NCI-H774 (cell line): ENCODE measurements at regions not wholly inside any gene's neighbourhood (a gene's known extent, or its start where the extent isn't known, plus 50 kb on each side); places are given as distances from the start of the nearest gene placed in this dataset.
"Not testable (repeated sequence)": the region's sequence is repeated elsewhere in the genome, so short reads cannot be mapped to it uniquely, and the experiment has no call there.

Experiments used
- DNase-seq: peaks from one replicate; lab custom pipeline; 2025; lab: John Stamatoyannopoulos, UW

GRCh38 chr15:66635817-66636216 is 66.2 kb upstream of the SMAD6 start:
- DNase-seq: no peak

DNA sequence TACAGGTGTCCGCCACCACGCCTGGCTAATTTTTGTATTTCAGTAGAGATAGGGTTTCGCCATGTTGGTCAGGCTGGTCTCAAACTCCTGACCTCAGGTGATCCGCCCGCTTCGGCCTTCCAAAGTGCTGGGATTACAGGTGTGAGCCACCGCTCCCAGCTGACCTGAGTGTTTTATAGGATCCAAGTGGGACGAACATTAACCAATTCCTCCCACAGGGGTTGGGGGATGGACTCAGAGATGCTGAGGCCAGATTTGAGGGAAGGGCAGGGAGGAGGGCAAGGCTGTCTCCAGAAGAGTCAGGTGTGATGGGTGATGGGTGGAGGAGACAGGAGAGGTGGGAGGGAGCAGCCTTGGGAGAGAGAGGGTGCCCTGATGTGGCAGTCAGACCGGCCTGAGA is 65.0 kb upstream of the SMAD6 start:
- not testable (repeated sequence) for DNase-seq

GRCh38 chr15:66638377-66638776 is 63.7 kb upstream of the SMAD6 start:
- DNase-seq: no peak

- no peak for DNase-seq
These were observed 60.3 kb upstream of the SMAD6 start for GRCh38 chr15:66641485-66642315.

DNA sequence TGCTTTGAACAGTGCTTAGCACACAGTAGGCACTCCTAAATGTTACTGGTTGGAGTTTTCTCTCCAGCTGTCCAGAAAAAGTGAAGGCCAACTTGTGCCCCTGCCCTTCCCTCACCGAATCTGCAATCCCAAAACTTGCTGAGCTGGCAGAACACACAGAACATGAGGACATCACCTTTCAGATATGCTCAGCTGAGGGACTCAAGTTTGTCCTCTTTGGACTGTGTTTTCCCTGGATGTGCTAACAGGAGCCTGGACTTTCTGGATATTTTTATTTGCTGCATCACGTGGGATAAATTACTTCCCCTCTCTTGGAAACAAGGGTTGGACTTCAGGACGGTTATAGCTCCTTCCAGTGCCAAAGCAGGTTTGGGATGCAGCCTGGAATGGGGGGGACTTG is 59.5 kb upstream of the SMAD6 start:
- DNase-seq: no peak

DNA sequence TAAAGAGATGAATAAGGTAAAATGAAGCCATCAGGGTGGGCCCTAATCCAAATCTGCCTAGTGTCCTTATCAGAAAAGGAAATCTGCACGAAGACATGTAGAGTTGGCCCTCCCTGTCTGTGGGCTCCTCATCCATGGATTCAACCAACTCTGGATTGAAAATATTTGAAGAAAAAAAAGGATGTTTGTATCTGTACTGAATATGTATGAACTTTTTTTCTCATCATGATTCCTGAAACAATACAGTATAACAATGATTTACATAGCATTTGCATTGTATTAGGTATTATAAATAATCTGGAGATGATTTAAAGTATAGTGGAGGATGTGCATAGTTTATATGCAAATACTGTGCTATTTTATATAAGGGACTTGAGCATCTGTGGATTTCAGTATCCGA is 59.0 kb upstream of the SMAD6 start:
- no peak for DNase-seq

- no peak for DNase-seq
These were observed 57.8 kb upstream of the SMAD6 start for GRCh38 chr15:66644000-66644787.

GRCh38 chr15:66644869-66645268 is 57.2 kb upstream of the SMAD6 start:
- no peak for DNase-seq

GRCh38 chr15:66646308-66646707 is 55.7 kb upstream of the SMAD6 start:
- DNase-seq: no peak

DNA sequence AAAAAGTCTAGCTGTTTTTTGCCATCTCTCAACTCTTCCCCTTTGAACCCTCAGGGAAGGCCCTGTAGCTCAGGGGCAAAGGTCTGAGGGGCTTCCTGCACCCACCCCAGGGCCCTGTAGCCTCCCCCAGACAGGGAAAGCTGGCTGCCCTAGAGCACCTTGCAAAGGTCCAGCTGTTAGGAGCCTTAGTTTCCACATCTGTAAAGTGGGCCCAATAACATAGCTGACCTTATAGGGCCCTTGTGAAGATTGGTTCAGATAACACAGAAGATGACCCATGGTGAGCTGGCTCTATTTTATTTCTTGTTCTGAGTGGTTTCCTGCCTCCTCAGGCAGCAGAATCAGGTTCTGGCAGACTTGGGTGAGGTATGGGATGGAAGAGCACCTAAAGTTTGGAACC is 55.2 kb upstream of the SMAD6 start:
- no peak for DNase-seq

- DNase-seq: no peak
These were observed 54.7 kb upstream of the SMAD6 start for GRCh38 chr15:66647358-66647757.

GRCh38 chr15:66648588-66648987 is 53.4 kb upstream of the SMAD6 start:
- DNase-seq: no peak

DNA sequence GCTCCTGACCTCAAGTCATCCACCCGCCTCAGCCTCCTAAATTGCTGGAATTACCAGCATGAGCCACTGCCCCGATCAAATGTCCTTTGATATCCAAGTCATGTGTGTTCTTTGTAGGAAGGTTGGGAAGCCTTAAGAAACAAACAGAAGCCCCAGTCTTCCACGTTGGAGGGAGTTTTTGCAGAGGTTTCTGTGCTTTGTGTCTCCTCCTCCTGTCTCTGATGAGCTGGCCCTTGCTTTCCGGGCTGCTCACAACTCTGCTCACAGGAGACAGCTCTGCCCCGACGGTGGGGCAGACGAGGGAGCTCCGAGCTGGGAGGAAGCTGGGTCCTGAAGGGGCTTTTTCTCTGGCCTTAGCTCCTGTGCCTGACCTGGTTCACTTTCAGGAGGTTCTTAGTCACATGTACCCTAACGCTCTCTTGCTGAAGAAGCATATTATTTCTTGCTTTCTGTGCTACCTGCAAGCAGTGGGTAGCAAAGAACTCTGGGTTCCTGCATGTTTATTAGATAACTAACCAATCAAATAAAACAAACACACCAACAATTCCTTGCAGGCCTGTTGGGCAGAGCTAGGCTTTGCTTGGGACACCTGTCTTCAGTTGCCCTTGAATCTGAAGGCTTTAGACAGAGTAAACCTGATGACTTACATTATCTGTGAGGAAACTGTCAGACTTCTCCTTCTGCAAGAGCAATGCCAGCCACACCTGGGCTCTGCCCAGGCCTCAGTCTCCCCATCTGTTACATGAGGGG is 52.6 kb upstream of the SMAD6 start:
- DNase-seq: no peak

GRCh38 chr15:66650433-66650832 is 51.6 kb upstream of the SMAD6 start:
- no peak for DNase-seq

DNA sequence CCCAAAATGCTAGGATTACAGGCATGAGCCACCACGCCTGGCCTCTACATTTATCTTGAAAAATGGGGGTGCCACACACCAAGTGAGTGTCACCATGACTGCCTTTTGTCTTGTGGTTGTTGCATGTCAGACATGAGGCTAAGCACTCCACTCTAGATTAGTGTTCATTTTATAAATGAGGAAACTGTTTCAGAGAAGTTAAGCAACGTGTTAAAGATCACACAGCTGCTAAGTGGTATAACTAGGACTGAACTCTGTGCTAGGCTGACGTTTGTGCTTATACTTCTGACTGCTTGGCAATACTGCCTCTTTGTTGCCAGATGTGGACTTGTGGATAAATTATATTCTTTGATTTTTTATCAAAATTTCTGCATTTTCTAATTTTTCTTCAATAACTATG is 50.8 kb upstream of the SMAD6 start:
- no peak for DNase-seq

DNA sequence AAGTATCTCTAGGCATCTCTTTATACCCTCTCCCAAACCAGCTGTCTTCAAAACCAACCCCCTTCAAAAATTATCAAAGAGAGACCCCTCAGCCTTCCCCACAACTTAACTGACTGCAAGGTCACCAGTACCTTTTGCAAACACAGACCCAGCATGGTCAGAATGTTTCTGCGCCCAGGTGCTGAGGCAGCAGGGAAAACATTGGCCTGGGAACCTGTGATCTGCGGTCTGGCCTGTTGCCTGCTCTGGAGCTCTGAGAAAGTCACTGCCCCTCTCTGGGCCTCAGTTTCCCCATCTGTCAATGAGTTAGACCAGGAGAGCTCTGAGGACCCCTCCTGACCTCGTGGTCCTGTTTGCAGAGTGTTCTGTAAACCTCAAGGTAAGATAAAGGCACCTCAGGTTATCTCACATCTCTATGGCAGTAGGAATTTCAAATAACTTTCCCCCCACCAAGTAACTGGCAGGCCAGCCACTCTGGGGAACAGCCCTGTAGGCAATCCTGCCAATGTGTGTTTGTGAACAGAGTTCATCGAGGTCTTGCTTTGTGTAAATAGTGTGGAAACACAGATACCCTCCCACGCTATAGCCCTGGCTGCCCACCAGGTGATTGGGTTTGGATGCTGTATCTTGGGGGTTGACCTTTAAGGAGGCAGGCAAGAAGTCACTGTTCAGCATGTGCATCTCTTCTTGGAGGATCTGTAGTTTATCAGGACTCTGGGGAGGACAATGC is 50.0 kb upstream of the SMAD6 start:
- no peak for DNase-seq
